Astrocyte of the spinal cord (primary cell): ENCODE measurements at regions not wholly inside any gene's neighbourhood (a gene's known extent, or its start where the extent isn't known, plus 50 kb on each side); places are given as distances from the start of the nearest gene placed in this dataset.
A peak's percentile ranks its signal among the peaks of the same experiment; 100 is the strongest.
"Not testable (repeated sequence)": the region's sequence is repeated elsewhere in the genome, so short reads cannot be mapped to it uniquely, and the experiment has no call there.

Source experiments
- DNase-seq: peaks from one replicate; pipeline ENCODE4 v3.0.0; 2011; ENCODE audit warnings: low read depth, low spot score
- H3K4me3 ChIP-seq: 2 replicates; pipeline ENCODE4 v1.5.1; 2011; ENCODE audit warnings: low read depth, mild to moderate bottlenecking, low read length, moderate library complexity
- in situ Hi-C: cut with HindIII; loops from 2 replicates; pipeline ENCODE4 v1.10.0; 2017; ENCODE audit warnings: low sequenced_read_pairs
- TF ChIP-seq, protein P1 (sequence below): IDR thresholded peaks from 2 replicates; pipeline ENCODE4 v1.5.1; 2012; ENCODE audit warnings: low read depth, mild to moderate bottlenecking, low read length, inconsistent platforms

DNA sequence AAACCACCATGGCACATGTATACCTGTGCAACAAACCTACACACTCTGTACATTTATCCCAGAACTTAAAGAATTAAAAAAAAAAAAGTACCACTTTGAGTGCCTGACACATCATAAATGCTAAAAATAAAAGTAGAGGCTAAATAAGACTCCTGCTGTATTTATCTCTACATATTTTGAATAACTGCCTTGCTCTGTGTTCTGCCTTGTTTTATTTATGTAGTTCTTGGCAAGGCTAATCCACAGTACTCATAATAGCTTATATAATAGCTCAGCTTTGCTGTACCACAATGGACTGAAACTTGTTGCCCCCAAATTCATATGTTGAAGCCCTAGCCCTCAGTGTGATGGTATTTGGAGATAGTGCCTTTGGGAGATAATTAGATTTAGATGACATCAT is 95.4 kb upstream of the ADAMTS9 start:
- TF ChIP-seq, protein P1, sequence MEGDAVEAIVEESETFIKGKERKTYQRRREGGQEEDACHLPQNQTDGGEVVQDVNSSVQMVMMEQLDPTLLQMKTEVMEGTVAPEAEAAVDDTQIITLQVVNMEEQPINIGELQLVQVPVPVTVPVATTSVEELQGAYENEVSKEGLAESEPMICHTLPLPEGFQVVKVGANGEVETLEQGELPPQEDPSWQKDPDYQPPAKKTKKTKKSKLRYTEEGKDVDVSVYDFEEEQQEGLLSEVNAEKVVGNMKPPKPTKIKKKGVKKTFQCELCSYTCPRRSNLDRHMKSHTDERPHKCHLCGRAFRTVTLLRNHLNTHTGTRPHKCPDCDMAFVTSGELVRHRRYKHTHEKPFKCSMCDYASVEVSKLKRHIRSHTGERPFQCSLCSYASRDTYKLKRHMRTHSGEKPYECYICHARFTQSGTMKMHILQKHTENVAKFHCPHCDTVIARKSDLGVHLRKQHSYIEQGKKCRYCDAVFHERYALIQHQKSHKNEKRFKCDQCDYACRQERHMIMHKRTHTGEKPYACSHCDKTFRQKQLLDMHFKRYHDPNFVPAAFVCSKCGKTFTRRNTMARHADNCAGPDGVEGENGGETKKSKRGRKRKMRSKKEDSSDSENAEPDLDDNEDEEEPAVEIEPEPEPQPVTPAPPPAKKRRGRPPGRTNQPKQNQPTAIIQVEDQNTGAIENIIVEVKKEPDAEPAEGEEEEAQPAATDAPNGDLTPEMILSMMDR, result no peak
- in situ Hi-C loops, result no loop called here
- DNase-seq, result no peak
- H3K4me3 ChIP-seq, result no peak overlapping the region

DNA sequence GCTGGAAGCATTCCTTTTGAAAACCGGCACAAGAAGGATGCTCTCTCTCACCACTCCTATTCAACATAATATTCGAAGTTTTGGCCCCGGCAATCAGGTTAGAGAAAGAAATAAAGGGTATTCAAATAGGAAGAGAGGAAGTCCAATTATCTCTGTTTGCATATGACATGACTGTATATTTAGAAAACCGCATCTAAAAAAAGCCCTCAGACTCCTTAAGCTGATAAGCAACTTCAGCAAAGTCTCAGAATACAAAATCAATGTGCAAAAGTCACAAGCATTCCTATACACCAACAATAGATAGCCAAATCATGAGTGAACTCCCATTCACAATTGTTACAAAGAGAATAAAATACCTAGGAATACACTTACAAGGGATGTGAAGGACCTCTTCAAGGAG is 93.1 kb upstream of the ADAMTS9 start:
- DNase-seq, H3K4me3 ChIP-seq, in situ Hi-C loops: not testable (repeated sequence)

DNA sequence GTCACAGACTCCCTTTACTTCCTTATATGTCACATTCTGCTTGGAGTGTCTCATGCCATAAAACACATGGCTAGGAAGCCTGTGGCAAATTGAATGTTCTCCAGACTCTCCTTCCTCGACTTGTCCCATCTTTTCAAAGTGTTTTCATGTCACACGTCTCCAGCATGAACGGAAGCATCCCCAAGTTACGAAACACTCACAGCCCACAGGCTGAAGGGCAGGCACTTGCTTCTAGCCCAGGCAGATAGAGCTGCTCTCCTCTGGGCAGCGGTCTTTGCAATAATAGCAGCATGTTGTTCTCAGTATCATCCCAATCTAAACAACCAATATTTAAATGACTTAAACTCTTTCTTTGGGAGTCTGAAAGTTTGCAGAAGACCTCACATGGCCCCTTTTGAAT is 85.3 kb upstream of the ADAMTS9 start:
- no peak overlapping the region for H3K4me3 ChIP-seq
- no peak for DNase-seq
- in situ Hi-C loops, result no loop called here
- TF ChIP-seq, protein P1, result no peak

DNA sequence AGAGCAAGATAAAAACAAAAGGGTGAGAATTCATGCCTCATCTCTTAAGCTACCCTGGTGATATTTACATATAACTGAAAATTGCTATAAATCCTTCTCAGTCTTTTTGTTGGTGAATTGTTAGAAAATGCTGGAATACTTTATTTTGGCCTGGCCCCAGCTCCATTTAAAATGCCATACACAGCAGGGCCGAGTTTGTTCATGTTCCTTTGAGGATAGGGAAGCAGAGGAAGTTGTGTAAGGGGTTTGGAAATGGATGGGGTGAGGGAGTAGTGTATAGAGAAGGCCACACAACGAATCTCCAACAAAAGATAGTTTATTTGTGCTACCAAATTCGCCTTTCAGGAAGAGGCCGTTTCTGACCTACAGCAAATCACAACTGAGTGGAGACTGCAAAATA is 78.6 kb upstream of the ADAMTS9 start:
- in situ Hi-C loops, result no loop called here

DNA sequence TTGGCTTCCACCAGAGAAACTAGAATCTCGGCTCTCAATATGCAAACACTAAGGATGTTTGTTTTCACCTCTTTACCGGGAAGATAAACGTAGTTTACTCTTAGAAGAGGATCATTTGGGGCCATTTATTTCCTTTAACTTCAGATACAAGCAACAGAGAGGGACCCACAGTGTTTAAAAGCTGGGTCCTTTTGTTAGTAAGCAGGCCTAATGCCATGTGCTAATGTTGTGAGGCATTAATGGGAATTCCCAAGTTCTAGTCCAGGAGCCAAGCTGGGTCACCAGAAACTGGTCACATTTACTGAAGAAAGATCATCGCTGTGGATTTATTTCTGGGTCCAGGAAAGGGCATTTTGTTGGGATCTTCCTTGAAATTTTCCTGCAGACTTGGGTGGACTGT is 78.1 kb upstream of the ADAMTS9 start:
- in situ Hi-C loops, result no loop called here
- no peak for DNase-seq
- TF ChIP-seq, protein P1, result no peak
- H3K4me3 ChIP-seq, result no peak overlapping the region

More for the DNA sequence above, 78.6 kb upstream of the ADAMTS9 start:
- DNase-seq, result peak; percentile 5
- H3K4me3 ChIP-seq, result no peak overlapping the region
- TF ChIP-seq, protein P1, result no peak

DNA sequence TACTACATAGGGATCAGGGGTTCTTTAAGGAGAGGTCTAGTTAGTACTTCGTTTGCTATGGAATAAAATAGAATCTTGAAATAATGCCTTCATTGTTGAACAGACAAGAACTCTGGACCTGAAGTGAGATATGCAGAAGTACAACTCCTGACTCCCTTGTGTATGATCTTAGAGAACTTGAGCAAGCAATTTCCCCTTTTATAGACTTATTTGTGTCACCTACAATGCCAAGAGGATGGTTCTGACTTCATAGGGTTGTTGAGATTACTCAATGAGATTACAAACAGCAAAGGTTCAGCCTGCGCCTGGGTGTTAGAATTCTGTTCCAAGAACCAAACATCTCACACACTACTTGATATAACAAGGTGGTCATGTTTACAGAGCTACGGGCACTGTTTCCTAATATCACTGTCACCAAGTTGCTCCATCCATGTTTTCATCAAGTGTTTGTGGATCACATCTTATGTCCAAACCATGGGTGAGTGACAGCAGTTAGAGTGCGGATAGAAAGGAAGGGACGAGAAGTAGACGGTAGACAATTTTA is 76.7 kb upstream of the ADAMTS9 start:
- DNase-seq, result no peak
- TF ChIP-seq, protein P1, result no peak
- in situ Hi-C loops, result no loop called here
- no peak overlapping the region for H3K4me3 ChIP-seq

DNA sequence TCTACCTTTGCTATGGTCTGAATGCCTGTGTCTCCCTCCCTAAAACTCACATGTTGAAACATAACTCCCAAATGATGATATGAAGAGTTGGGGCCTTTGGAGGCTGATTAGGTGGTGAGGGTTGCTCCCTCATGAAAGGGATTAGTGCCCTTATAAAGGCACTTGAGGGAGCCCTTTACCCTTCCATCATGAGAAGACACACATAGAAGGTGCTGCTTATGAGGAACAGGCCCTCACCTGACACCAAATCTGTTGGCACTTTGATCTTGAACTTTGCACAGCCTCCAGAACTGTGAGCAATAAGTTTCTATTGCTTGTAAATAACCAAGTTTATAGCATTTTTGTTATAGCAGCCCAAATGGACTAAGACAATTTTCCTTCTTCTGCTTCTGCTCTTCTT is 76.2 kb upstream of the ADAMTS9 start:
- no peak overlapping the region for H3K4me3 ChIP-seq
- TF ChIP-seq, protein P1, result no peak
- in situ Hi-C loops, result no loop called here
- no peak for DNase-seq
